Mesothelial cell of epicardium (in vitro differentiated cells): ENCODE measurements at regions not wholly inside any gene's neighbourhood (a gene's known extent, or its start where the extent isn't known, plus 50 kb on each side); places are given as distances from the start of the nearest gene placed in this dataset.

Experiments used
- DNase-seq, 2 experiments: peaks; one replicate each; pipeline ENCODE4 v3.0.0; 2021; ENCODE audit warnings: low spot score in 2 of 2; ENCODE audit not compliant: unreplicated experiment in 2 of 2
- H3K27ac Mint-ChIP-seq: 2 replicates; pipeline ENCODE4 v1.8.0; 2021; ENCODE audit warnings: mixed read lengths
- H3K27me3 Mint-ChIP-seq: 2 replicates; pipeline ENCODE4 v1.8.0; 2021; ENCODE audit warnings: low read depth, mixed read lengths
- H3K36me3 Mint-ChIP-seq: 2 replicates; pipeline ENCODE4 v1.8.0; 2021; ENCODE audit warnings: mixed read lengths
- H3K4me1 Mint-ChIP-seq: 2 replicates; pipeline ENCODE4 v1.8.0; 2021; ENCODE audit warnings: mixed read lengths
- H3K4me3 Mint-ChIP-seq: 2 replicates; pipeline ENCODE4 v1.8.0; 2021; ENCODE audit warnings: mild to moderate bottlenecking, moderate library complexity, mixed read lengths
- H3K9me3 Mint-ChIP-seq: 2 replicates; pipeline ENCODE4 v1.8.0; 2021; ENCODE audit warnings: mixed read lengths
- CTCF ChIP-seq: fragments of 200-600 bp; sonication (generic); IDR thresholded peaks from one replicate; pipeline ENCODE4 v1.5.0; 2021; ENCODE audit warnings: antibody characterized with exemption; ENCODE audit not compliant: unreplicated experiment

- Mint-ChIP-seq H3K4me1 (peaks cover 4% of the 10 kb centered on the region), H3K27ac (no peak overlapping the region)
Measured at GRCh38 chr10:44194435-44194834, 190.5 kb downstream of the CXCL12 start.

GRCh38 chr10:44193567-44194220, 191.2 kb downstream of the CXCL12 start:
- peaks cover 4% of the 10 kb centered on the region for H3K4me1 Mint-ChIP-seq
- H3K9me3 Mint-ChIP-seq = peaks cover 13% of the 10 kb centered on the region
- DNase-seq = no peak
- no peak overlapping the region for H3K27ac Mint-ChIP-seq
- TF ChIP-seq CTCF = no peak
- no peaks in the 10 kb centered on the region for H3K27me3 Mint-ChIP-seq
- no peak overlapping the region for H3K4me3 Mint-ChIP-seq
- H3K36me3 Mint-ChIP-seq = no peaks in the 10 kb centered on the region

More at GRCh38 chr10:44194435-44194834, 190.5 kb downstream of the CXCL12 start:
- Mint-ChIP-seq H3K36me3 (no peaks in the 10 kb centered on the region), H3K27me3 (no peaks in the 10 kb centered on the region), H3K9me3 (peaks cover 9% of the 10 kb centered on the region), H3K4me3 (no peak overlapping the region)
- DNase-seq = no peak
- no peak for TF ChIP-seq CTCF

GRCh38 chr10:44193166-44193565, 191.7 kb downstream of the CXCL12 start:
- peaks cover 4% of the 10 kb centered on the region for H3K4me1 Mint-ChIP-seq

GRCh38 chr10:44192435-44192834, 192.5 kb downstream of the CXCL12 start:
- no peak for DNase-seq
- no peak for TF ChIP-seq CTCF
- Mint-ChIP-seq H3K27me3 (no peaks in the 10 kb centered on the region), H3K36me3 (no peaks in the 10 kb centered on the region), H3K27ac (no peak overlapping the region), H3K4me1 (peaks cover 4% of the 10 kb centered on the region), H3K4me3 (no peak overlapping the region), H3K9me3 (peaks cover 15% of the 10 kb centered on the region)

More at GRCh38 chr10:44193166-44193565, 191.7 kb downstream of the CXCL12 start:
- Mint-ChIP-seq H3K9me3 (peaks cover 15% of the 10 kb centered on the region), H3K27ac (no peak overlapping the region), H3K36me3 (no peaks in the 10 kb centered on the region), H3K27me3 (no peaks in the 10 kb centered on the region), H3K4me3 (no peak overlapping the region)
- DNase-seq = no peak
- no peak for TF ChIP-seq CTCF

GRCh38 chr10:44190541-44190940, 194.4 kb downstream of the CXCL12 start:
- H3K27me3 Mint-ChIP-seq = no peaks in the 10 kb centered on the region
- TF ChIP-seq CTCF = no peak
- no peaks in the 10 kb centered on the region for H3K36me3 Mint-ChIP-seq
- H3K4me1 Mint-ChIP-seq = peaks cover 4% of the 10 kb centered on the region
- DNase-seq = no peak
- no peak overlapping the region for H3K4me3 Mint-ChIP-seq
- peaks cover 15% of the 10 kb centered on the region for H3K9me3 Mint-ChIP-seq
- H3K27ac Mint-ChIP-seq = no peak overlapping the region
